H9 (cell line): ENCODE measurements at regions not wholly inside any gene's neighbourhood (a gene's known extent, or its start where the extent isn't known, plus 50 kb on each side); places are given as distances from the start of the nearest gene placed in this dataset.

Experiments
- DNase-seq: peaks from one replicate; pipeline ENCODE4 v3.0.0-alpha.2; 2017
- H2AFZ ChIP-seq: one replicate; pipeline ENCODE4 v1.6.1; 2013; ENCODE audit warnings: mild to moderate bottlenecking, low read length, control low read depth, moderate library complexity
- H2AK5ac ChIP-seq: 2 replicates; pipeline ENCODE4 v1.6.1; 2013; ENCODE audit warnings: low read length, control low read depth, mixed read lengths; ENCODE audit not compliant: insufficient read length
- H2BK120ac ChIP-seq: one replicate; pipeline ENCODE4 v1.6.1; 2013; ENCODE audit warnings: low read depth, mild to moderate bottlenecking, low read length, control low read depth, inconsistent platforms; ENCODE audit not compliant: poor library complexity, severe bottlenecking
- H2BK12ac ChIP-seq: 2 replicates; pipeline ENCODE4 v1.6.1; 2013; ENCODE audit warnings: low read length, control low read depth, mixed read lengths, low read depth; ENCODE audit not compliant: insufficient read length
- H2BK15ac ChIP-seq: 2 replicates; pipeline ENCODE4 v1.6.1; 2013; ENCODE audit warnings: low read depth, low read length, control low read depth
- H2BK20ac ChIP-seq: one replicate; pipeline ENCODE4 v1.6.1; 2013; ENCODE audit warnings: low read depth, mild to moderate bottlenecking, low read length, control low read depth, inconsistent platforms; ENCODE audit not compliant: poor library complexity, severe bottlenecking
- H2BK5ac ChIP-seq: 2 replicates; pipeline ENCODE4 v1.6.1; 2013; ENCODE audit warnings: low read length, control low read depth, mixed read lengths; ENCODE audit not compliant: insufficient read length
- H3K14ac ChIP-seq: 2 replicates; pipeline ENCODE4 v1.6.1; 2013; ENCODE audit warnings: low read length, control low read depth; ENCODE audit not compliant: insufficient read depth
- H3K18ac ChIP-seq: 2 replicates; pipeline ENCODE4 v1.6.1; 2013; ENCODE audit warnings: low read depth, mild to moderate bottlenecking, mixed read lengths, low read length, control low read depth; ENCODE audit not compliant: insufficient read length
- H3K23ac ChIP-seq: 2 replicates; pipeline ENCODE4 v1.6.1; 2013; ENCODE audit warnings: low read length, control low read depth, mixed read lengths, low read depth; ENCODE audit not compliant: insufficient read length
- H3K23me2 ChIP-seq: 2 replicates; pipeline ENCODE4 v1.6.1; 2013; ENCODE audit warnings: low read depth, mild to moderate bottlenecking, mixed read lengths, low read length, control low read depth; ENCODE audit not compliant: insufficient read length, poor library complexity, severe bottlenecking
- H3K27ac ChIP-seq: 2 replicates; pipeline ENCODE4 v1.5.1; 2013; ENCODE audit warnings: low read length, control low read depth, mixed read lengths, low read depth; ENCODE audit not compliant: insufficient read length
- H3K27me3 ChIP-seq: 2 replicates; pipeline ENCODE4 v1.6.1; 2013; ENCODE audit warnings: low read length, control low read depth, inconsistent platforms; ENCODE audit not compliant: insufficient read depth
- H3K4ac ChIP-seq: 2 replicates; pipeline ENCODE4 v1.6.1; 2013; ENCODE audit warnings: low read depth, mild to moderate bottlenecking, control low read depth, inconsistent platforms, low read length, moderate library complexity
- H3K4me1 ChIP-seq: 2 replicates; pipeline ENCODE4 v1.6.1; 2013; ENCODE audit warnings: low read length, control low read depth, inconsistent platforms; ENCODE audit not compliant: insufficient read depth
- H3K4me2 ChIP-seq: 2 replicates; pipeline ENCODE4 v1.6.1; 2013; ENCODE audit warnings: low read length, control low read depth, mixed read lengths; ENCODE audit not compliant: insufficient read length, insufficient read depth
- H3K56ac ChIP-seq: 2 replicates; pipeline ENCODE4 v1.6.1; 2013; ENCODE audit warnings: low read depth, mild to moderate bottlenecking, mixed read lengths, low read length, control low read depth; ENCODE audit not compliant: insufficient read length
- H3K79me1 ChIP-seq: 2 replicates; pipeline ENCODE4 v1.6.1; 2013; ENCODE audit warnings: low read depth, mild to moderate bottlenecking, moderate library complexity, low read length, control low read depth, inconsistent platforms; ENCODE audit not compliant: insufficient read depth, poor library complexity, severe bottlenecking
- H3K79me2 ChIP-seq: 2 replicates; pipeline ENCODE4 v1.6.1; 2013; ENCODE audit warnings: low read length, control low read depth, inconsistent platforms; ENCODE audit not compliant: insufficient read depth
- H3K9ac ChIP-seq: 2 replicates; pipeline ENCODE4 v1.6.1; 2013; ENCODE audit warnings: low read length, control low read depth, mixed read lengths; ENCODE audit not compliant: insufficient read length; ENCODE audit errors: extremely low read depth
- H3K9me3 ChIP-seq: one replicate; pipeline ENCODE4 v1.6.1; 2013; ENCODE audit warnings: low read depth, low read length, inconsistent platforms; ENCODE audit not compliant: control insufficient read depth
- H3T11ph ChIP-seq: one replicate; pipeline ENCODE4 v1.6.1; 2013; ENCODE audit warnings: mild to moderate bottlenecking, low read length, control low read depth, inconsistent platforms
- H4K20me1 ChIP-seq: one replicate; pipeline ENCODE4 v1.6.1; 2013; ENCODE audit not compliant: control insufficient read depth, insufficient read length, insufficient read depth
- H4K5ac ChIP-seq: 2 replicates; pipeline ENCODE4 v1.6.1; 2013; ENCODE audit warnings: low read depth, mild to moderate bottlenecking, mixed read lengths, low read length, control low read depth; ENCODE audit not compliant: insufficient read length
- H4K8ac ChIP-seq: replicated peaks from 2 replicates; pipeline ENCODE4 v1.6.1; 2013; ENCODE audit warnings: low read length, control low read depth, mixed read lengths, low read depth; ENCODE audit not compliant: insufficient read length
- H4K91ac ChIP-seq: 2 replicates; pipeline ENCODE4 v1.6.1; 2013; ENCODE audit warnings: low read depth, mild to moderate bottlenecking, moderate library complexity, mixed read lengths, low read length, control low read depth; ENCODE audit not compliant: insufficient read length
- H3K27ac Mint-ChIP-seq, 3 experiments: 2 replicates in 2 of 3; 3 replicates in 1 of 3; pipeline ENCODE4 v1.8.0; 2020 to 2021; ENCODE audit warnings: mixed read lengths in 3 of 3, mild to moderate bottlenecking in 1 of 3, moderate library complexity in 1 of 3
- H3K27me3 Mint-ChIP-seq: 2 replicates; pipeline ENCODE4 v1.8.0; 2021; ENCODE audit warnings: low read depth, mild to moderate bottlenecking, moderate library complexity, mixed read lengths
- H3K36me3 Mint-ChIP-seq, 3 experiments: 2 replicates in 2 of 3; 3 replicates in 1 of 3; pipeline ENCODE4 v1.8.0; 2020 to 2021; ENCODE audit warnings: low read depth in 3 of 3, mixed read lengths in 3 of 3; ENCODE audit not compliant: insufficient read depth in 1 of 3
- H3K4me1 Mint-ChIP-seq, 2 experiments: 2 replicates each; pipeline ENCODE4 v1.8.0; 2020; ENCODE audit warnings: mixed read lengths in 2 of 2
- H3K4me3 Mint-ChIP-seq, 2 experiments: 2 replicates in 1 of 2; 3 replicates in 1 of 2; pipeline ENCODE4 v1.8.0; 2020 to 2021; ENCODE audit warnings: mild to moderate bottlenecking in 2 of 2, mixed read lengths in 2 of 2, moderate library complexity in 1 of 2
- H3K9me3 Mint-ChIP-seq, 2 experiments: 2 replicates in 1 of 2; 3 replicates in 1 of 2; pipeline ENCODE4 v1.8.0; 2020; ENCODE audit warnings: mild to moderate bottlenecking in 2 of 2, mixed read lengths in 2 of 2, moderate library complexity in 1 of 2
- WGBS: extraction: QIAGEN DNeasy Blood & Tissue Kit; methylation state at CpG from one replicate; pipeline ENCODE4 v1.1.7; 2013; ENCODE audit warnings: missing lambda C conversion rate, low lambda C conversion rate, mixed read lengths; ENCODE audit not compliant: insufficient read length; ENCODE audit errors: extremely low coverage; 5-methylcytosine and 5-hydroxymethylcytosine counted together
- TF ChIP-seq, protein P1 (sequence below): fragments of 200-600 bp; sonication (generic); conservative IDR thresholded peaks from 3 replicates; pipeline ENCODE4 v1.8.0; 2021; ENCODE audit warnings: antibody characterized with exemption, mild to moderate bottlenecking

DNA sequence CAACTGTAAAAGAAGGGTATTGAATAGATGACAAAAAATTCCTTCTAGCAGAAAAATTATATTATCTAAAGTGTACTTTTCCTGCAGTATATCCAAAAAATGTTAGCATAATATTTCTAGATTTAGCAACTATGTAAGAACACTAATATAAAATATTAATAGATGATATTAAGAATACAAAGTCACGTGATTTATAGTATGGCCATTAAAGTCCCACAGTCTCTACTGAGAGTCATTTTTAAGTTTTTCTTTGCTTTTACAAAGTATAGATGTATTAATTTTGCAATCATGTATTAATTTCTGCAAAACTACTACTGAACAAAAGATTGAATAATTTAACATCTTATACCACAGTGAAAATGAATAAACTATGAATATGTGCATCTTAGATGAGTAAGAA is 94.9 kb downstream of the ZWINT start:
- H3K9me3 ChIP-seq, result no peaks in the 10 kb centered on the region
- no peak overlapping the region for H2AK5ac ChIP-seq
- H4K20me1 ChIP-seq, result no peaks in the 10 kb centered on the region
- no peak overlapping the region for H3K4ac ChIP-seq
- Mint-ChIP-seq H3K9me3 (no peaks in the 10 kb centered on the region), H3K4me1 (no peaks in the 10 kb centered on the region), H3K36me3 (no peaks in the 10 kb centered on the region), H3K27me3 (no peaks in the 10 kb centered on the region; the same call in 1 of the 2 replicates), H3K4me3 (no peak overlapping the region), H3K27ac (no peak overlapping the region)
- H4K91ac ChIP-seq, result no peak overlapping the region
- H3K79me1 ChIP-seq, result no peaks in the 10 kb centered on the region
- H2BK15ac ChIP-seq, result no peak overlapping the region
- H3K27ac ChIP-seq, result no peak overlapping the region
- no peak overlapping the region for H3K4me2 ChIP-seq
- no peak overlapping the region for H3K14ac ChIP-seq
- no peak overlapping the region for H2BK120ac ChIP-seq
- no peak overlapping the region for H2BK12ac ChIP-seq
- H3K56ac ChIP-seq, result no peak overlapping the region
- H2BK5ac ChIP-seq, result no peak overlapping the region
- H3K4me1 ChIP-seq, result no peaks in the 10 kb centered on the region
- no peak overlapping the region for H3T11ph ChIP-seq
- H2AFZ ChIP-seq, result no peak overlapping the region
- no peak for DNase-seq
- no peak overlapping the region for H3K23ac ChIP-seq
- no peak overlapping the region for H3K9ac ChIP-seq
- no peak overlapping the region for H3K18ac ChIP-seq
- no peak overlapping the region for H4K8ac ChIP-seq
- H4K5ac ChIP-seq, result no peak overlapping the region
- H3K23me2 ChIP-seq, result no peaks in the 10 kb centered on the region
- H2BK20ac ChIP-seq, result no peak overlapping the region
- H3K27me3 ChIP-seq, result no peaks in the 10 kb centered on the region
- no peaks in the 10 kb centered on the region for H3K79me2 ChIP-seq
- no CpG with 5 or more reads among the region's 1 CpG for WGBS
- TF ChIP-seq, protein P1, sequence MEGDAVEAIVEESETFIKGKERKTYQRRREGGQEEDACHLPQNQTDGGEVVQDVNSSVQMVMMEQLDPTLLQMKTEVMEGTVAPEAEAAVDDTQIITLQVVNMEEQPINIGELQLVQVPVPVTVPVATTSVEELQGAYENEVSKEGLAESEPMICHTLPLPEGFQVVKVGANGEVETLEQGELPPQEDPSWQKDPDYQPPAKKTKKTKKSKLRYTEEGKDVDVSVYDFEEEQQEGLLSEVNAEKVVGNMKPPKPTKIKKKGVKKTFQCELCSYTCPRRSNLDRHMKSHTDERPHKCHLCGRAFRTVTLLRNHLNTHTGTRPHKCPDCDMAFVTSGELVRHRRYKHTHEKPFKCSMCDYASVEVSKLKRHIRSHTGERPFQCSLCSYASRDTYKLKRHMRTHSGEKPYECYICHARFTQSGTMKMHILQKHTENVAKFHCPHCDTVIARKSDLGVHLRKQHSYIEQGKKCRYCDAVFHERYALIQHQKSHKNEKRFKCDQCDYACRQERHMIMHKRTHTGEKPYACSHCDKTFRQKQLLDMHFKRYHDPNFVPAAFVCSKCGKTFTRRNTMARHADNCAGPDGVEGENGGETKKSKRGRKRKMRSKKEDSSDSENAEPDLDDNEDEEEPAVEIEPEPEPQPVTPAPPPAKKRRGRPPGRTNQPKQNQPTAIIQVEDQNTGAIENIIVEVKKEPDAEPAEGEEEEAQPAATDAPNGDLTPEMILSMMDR, result no peak
